ENCODE measurements at regions not wholly inside any gene's neighbourhood (a gene's known extent, or its start where the extent isn't known, plus 50 kb on each side); places are given as distances from the start of the nearest gene placed in this dataset.

GRCh38 chr13:47087841-47088240 is 191.0 kb upstream of the HTR2A start:
- Histone ChIP-seq H3K27me3 (ENCODE audit: control insufficient read depth in 2 of 2, insufficient read depth in 2 of 2, low read length in 2 of 2) (no peaks in the 10 kb centered on the region), H3K9ac (ENCODE audit: low read depth in 1 of 2, low read length in 2 of 2) (no peak overlapping the region), H3K27ac (ENCODE audit: low read depth in 2 of 2, low read length in 2 of 2) (no peak overlapping the region), H3K9me3 (ENCODE audit: control insufficient read depth in 2 of 2, low read length in 2 of 2) (peaks cover 0 to 4% of the 10 kb centered on the region in 2 donors), H3K4me1 (ENCODE audit: control insufficient read depth in 2 of 2, insufficient read depth in 2 of 2, low read length in 2 of 2) (no peaks in the 10 kb centered on the region), H3K36me3 (ENCODE audit: control insufficient read depth in 2 of 2, insufficient read depth in 2 of 2, low read length in 2 of 2) (no peaks in the 10 kb centered on the region), H3K4me3 (ENCODE audit: low read length in 2 of 2) (no peak overlapping the region)

- H3K27me3 ChIP-seq (ENCODE audit: control insufficient read depth in 2 of 2, insufficient read depth in 2 of 2, low read length in 2 of 2), result no peaks in the 10 kb centered on the region
- H3K9ac ChIP-seq (ENCODE audit: low read depth in 1 of 2, low read length in 2 of 2), result no peak overlapping the region
- no peak overlapping the region for H3K4me3 ChIP-seq (ENCODE audit: low read length in 2 of 2)
- H3K27ac ChIP-seq (ENCODE audit: low read depth in 2 of 2, low read length in 2 of 2), result no peak overlapping the region
- no peaks in the 10 kb centered on the region for H3K4me1 ChIP-seq (ENCODE audit: control insufficient read depth in 2 of 2, insufficient read depth in 2 of 2, low read length in 2 of 2)
- peaks cover 0 to 4% of the 10 kb centered on the region in 2 donors for H3K9me3 ChIP-seq (ENCODE audit: control insufficient read depth in 2 of 2, low read length in 2 of 2)
- H3K36me3 ChIP-seq (ENCODE audit: control insufficient read depth in 2 of 2, insufficient read depth in 2 of 2, low read length in 2 of 2), result no peaks in the 10 kb centered on the region
Measured at GRCh38 chr13:47087241-47087640, 190.4 kb upstream of the HTR2A start.

GRCh38 chr13:47085346-47085745 is 188.5 kb upstream of the HTR2A start:
- no peaks in the 10 kb centered on the region for H3K4me1 ChIP-seq (ENCODE audit: control insufficient read depth in 2 of 2, insufficient read depth in 2 of 2, low read length in 2 of 2)
- no peak overlapping the region for H3K9ac ChIP-seq (ENCODE audit: low read depth in 1 of 2, low read length in 2 of 2)
- H3K27me3 ChIP-seq (ENCODE audit: control insufficient read depth in 2 of 2, insufficient read depth in 2 of 2, low read length in 2 of 2), result no peaks in the 10 kb centered on the region
- no peak overlapping the region for H3K27ac ChIP-seq (ENCODE audit: low read depth in 2 of 2, low read length in 2 of 2)
- no peaks in the 10 kb centered on the region for H3K36me3 ChIP-seq (ENCODE audit: control insufficient read depth in 2 of 2, insufficient read depth in 2 of 2, low read length in 2 of 2)
- no peak overlapping the region for H3K4me3 ChIP-seq (ENCODE audit: low read length in 2 of 2)
- H3K9me3 ChIP-seq (ENCODE audit: control insufficient read depth in 2 of 2, low read length in 2 of 2), result peaks cover 0 to 4% of the 10 kb centered on the region in 2 donors

- Histone ChIP-seq H3K4me1 (ENCODE audit: control insufficient read depth in 2 of 2, insufficient read depth in 2 of 2, low read length in 2 of 2) (no peaks in the 10 kb centered on the region), H3K4me3 (ENCODE audit: low read length in 2 of 2) (no peak overlapping the region), H3K27ac (ENCODE audit: low read depth in 2 of 2, low read length in 2 of 2) (no peak overlapping the region), H3K36me3 (ENCODE audit: control insufficient read depth in 2 of 2, insufficient read depth in 2 of 2, low read length in 2 of 2) (no peaks in the 10 kb centered on the region), H3K27me3 (ENCODE audit: control insufficient read depth in 2 of 2, insufficient read depth in 2 of 2, low read length in 2 of 2) (no peaks in the 10 kb centered on the region), H3K9ac (ENCODE audit: low read depth in 1 of 2, low read length in 2 of 2) (no peak overlapping the region), H3K9me3 (ENCODE audit: control insufficient read depth in 2 of 2, low read length in 2 of 2) (peaks cover 2 to 4% of the 10 kb centered on the region in 2 donors)
Measured at GRCh38 chr13:47081850-47082249, 185.0 kb upstream of the HTR2A start.

- Histone ChIP-seq H3K4me1 (ENCODE audit: control insufficient read depth in 2 of 2, insufficient read depth in 2 of 2, low read length in 2 of 2) (no peaks in the 10 kb centered on the region), H3K36me3 (ENCODE audit: control insufficient read depth in 2 of 2, insufficient read depth in 2 of 2, low read length in 2 of 2) (no peaks in the 10 kb centered on the region), H3K27me3 (ENCODE audit: control insufficient read depth in 2 of 2, insufficient read depth in 2 of 2, low read length in 2 of 2) (no peaks in the 10 kb centered on the region), H3K4me3 (ENCODE audit: low read length in 2 of 2) (no peak overlapping the region), H3K27ac (ENCODE audit: low read depth in 2 of 2, low read length in 2 of 2) (no peak overlapping the region), H3K9me3 (ENCODE audit: control insufficient read depth in 2 of 2, low read length in 2 of 2) (peaks cover 0 to 2% of the 10 kb centered on the region in 2 donors), H3K9ac (ENCODE audit: low read depth in 1 of 2, low read length in 2 of 2) (no peak overlapping the region)
Measured at GRCh38 chr13:47081246-47081645, 184.4 kb upstream of the HTR2A start.

- Histone ChIP-seq H3K27ac (ENCODE audit: low read depth in 2 of 2, low read length in 2 of 2) (no peak overlapping the region), H3K36me3 (ENCODE audit: control insufficient read depth in 2 of 2, insufficient read depth in 2 of 2, low read length in 2 of 2) (no peaks in the 10 kb centered on the region), H3K9ac (ENCODE audit: low read depth in 1 of 2, low read length in 2 of 2) (no peak overlapping the region), H3K4me1 (ENCODE audit: control insufficient read depth in 2 of 2, insufficient read depth in 2 of 2, low read length in 2 of 2) (no peaks in the 10 kb centered on the region), H3K9me3 (ENCODE audit: control insufficient read depth in 2 of 2, low read length in 2 of 2) (peaks cover 0 to 2% of the 10 kb centered on the region in 2 donors), H3K27me3 (ENCODE audit: control insufficient read depth in 2 of 2, insufficient read depth in 2 of 2, low read length in 2 of 2) (no peaks in the 10 kb centered on the region), H3K4me3 (ENCODE audit: low read length in 2 of 2) (no peak overlapping the region)
Measured at GRCh38 chr13:47080621-47081020, 183.8 kb upstream of the HTR2A start.

GRCh38 chr13:47076500-47076899 is 179.6 kb upstream of the HTR2A start:
- Histone ChIP-seq H3K36me3 (ENCODE audit: control insufficient read depth in 2 of 2, insufficient read depth in 2 of 2, low read length in 2 of 2) (no peaks in the 10 kb centered on the region), H3K9me3 (ENCODE audit: control insufficient read depth in 2 of 2, low read length in 2 of 2) (peaks cover 3 to 5% of the 10 kb centered on the region in 2 donors), H3K27me3 (ENCODE audit: control insufficient read depth in 2 of 2, insufficient read depth in 2 of 2, low read length in 2 of 2) (no peaks in the 10 kb centered on the region), H3K27ac (ENCODE audit: low read depth in 2 of 2, low read length in 2 of 2) (no peak overlapping the region), H3K4me3 (ENCODE audit: low read length in 2 of 2) (no peak overlapping the region), H3K4me1 (ENCODE audit: control insufficient read depth in 2 of 2, insufficient read depth in 2 of 2, low read length in 2 of 2) (no peaks in the 10 kb centered on the region), H3K9ac (ENCODE audit: low read depth in 1 of 2, low read length in 2 of 2) (no peak overlapping the region)

- no peaks in the 10 kb centered on the region for H3K9me3 ChIP-seq (ENCODE audit: control insufficient read depth in 2 of 2, low read length in 2 of 2)
Measured at GRCh38 chr13:47069133-47069532, 172.3 kb upstream of the HTR2A start.

GRCh38 chr13:47067306-47067705 is 170.5 kb upstream of the HTR2A start:
- Histone ChIP-seq H3K4me1 (ENCODE audit: control insufficient read depth in 2 of 2, insufficient read depth in 2 of 2, low read length in 2 of 2) (no peaks in the 10 kb centered on the region), H3K27me3 (ENCODE audit: control insufficient read depth in 2 of 2, insufficient read depth in 2 of 2, low read length in 2 of 2) (no peaks in the 10 kb centered on the region), H3K36me3 (ENCODE audit: control insufficient read depth in 2 of 2, insufficient read depth in 2 of 2, low read length in 2 of 2) (no peaks in the 10 kb centered on the region), H3K9ac (ENCODE audit: low read depth in 1 of 2, low read length in 2 of 2) (no peak overlapping the region), H3K9me3 (ENCODE audit: control insufficient read depth in 2 of 2, low read length in 2 of 2) (no peaks in the 10 kb centered on the region), H3K27ac (ENCODE audit: low read depth in 2 of 2, low read length in 2 of 2) (no peak overlapping the region), H3K4me3 (ENCODE audit: low read length in 2 of 2) (no peak overlapping the region)

More at GRCh38 chr13:47069133-47069532, 172.3 kb upstream of the HTR2A start:
- Histone ChIP-seq H3K27ac (ENCODE audit: low read depth in 2 of 2, low read length in 2 of 2) (no peak overlapping the region), H3K4me3 (ENCODE audit: low read length in 2 of 2) (no peak overlapping the region), H3K36me3 (ENCODE audit: control insufficient read depth in 2 of 2, insufficient read depth in 2 of 2, low read length in 2 of 2) (no peaks in the 10 kb centered on the region), H3K4me1 (ENCODE audit: control insufficient read depth in 2 of 2, insufficient read depth in 2 of 2, low read length in 2 of 2) (no peaks in the 10 kb centered on the region), H3K9ac (ENCODE audit: low read depth in 1 of 2, low read length in 2 of 2) (no peak overlapping the region), H3K27me3 (ENCODE audit: control insufficient read depth in 2 of 2, insufficient read depth in 2 of 2, low read length in 2 of 2) (no peaks in the 10 kb centered on the region)

GRCh38 chr13:47066226-47066625 is 169.4 kb upstream of the HTR2A start:
- H3K27ac ChIP-seq (ENCODE audit: low read depth in 2 of 2, low read length in 2 of 2), result no peak overlapping the region

GRCh38 chr13:47064381-47064780 is 167.5 kb upstream of the HTR2A start:
- Histone ChIP-seq H3K36me3 (ENCODE audit: control insufficient read depth in 2 of 2, insufficient read depth in 2 of 2, low read length in 2 of 2) (no peaks in the 10 kb centered on the region), H3K9me3 (ENCODE audit: control insufficient read depth in 2 of 2, low read length in 2 of 2) (peaks cover 0 to 2% of the 10 kb centered on the region in 2 donors), H3K4me1 (ENCODE audit: control insufficient read depth in 2 of 2, insufficient read depth in 2 of 2, low read length in 2 of 2) (no peaks in the 10 kb centered on the region), H3K27me3 (ENCODE audit: control insufficient read depth in 2 of 2, insufficient read depth in 2 of 2, low read length in 2 of 2) (no peaks in the 10 kb centered on the region), H3K4me3 (ENCODE audit: low read length in 2 of 2) (no peak overlapping the region), H3K27ac (ENCODE audit: low read depth in 2 of 2, low read length in 2 of 2) (no peak overlapping the region), H3K9ac (ENCODE audit: low read depth in 1 of 2, low read length in 2 of 2) (no peak overlapping the region)

More at GRCh38 chr13:47066226-47066625, 169.4 kb upstream of the HTR2A start:
- no peaks in the 10 kb centered on the region for H3K27me3 ChIP-seq (ENCODE audit: control insufficient read depth in 2 of 2, insufficient read depth in 2 of 2, low read length in 2 of 2)
- H3K9me3 ChIP-seq (ENCODE audit: control insufficient read depth in 2 of 2, low read length in 2 of 2), result peaks cover 0 to 2% of the 10 kb centered on the region in 2 donors
- H3K4me3 ChIP-seq (ENCODE audit: low read length in 2 of 2), result no peak overlapping the region
- H3K36me3 ChIP-seq (ENCODE audit: control insufficient read depth in 2 of 2, insufficient read depth in 2 of 2, low read length in 2 of 2), result no peaks in the 10 kb centered on the region
- no peaks in the 10 kb centered on the region for H3K4me1 ChIP-seq (ENCODE audit: control insufficient read depth in 2 of 2, insufficient read depth in 2 of 2, low read length in 2 of 2)
- H3K9ac ChIP-seq (ENCODE audit: low read depth in 1 of 2, low read length in 2 of 2), result no peak overlapping the region
